Fibroblast of skin of abdomen (primary cell): ENCODE measurements at regions not wholly inside any gene's neighbourhood (a gene's known extent, or its start where the extent isn't known, plus 50 kb on each side); places are given as distances from the start of the nearest gene placed in this dataset.
"Not testable (repeated sequence)": the region's sequence is repeated elsewhere in the genome, so short reads cannot be mapped to it uniquely, and the experiment has no call there.

Experiments
- DNase-seq: peaks from one replicate; pipeline ENCODE4 v3.0.0-alpha.2; 2013

DNA sequence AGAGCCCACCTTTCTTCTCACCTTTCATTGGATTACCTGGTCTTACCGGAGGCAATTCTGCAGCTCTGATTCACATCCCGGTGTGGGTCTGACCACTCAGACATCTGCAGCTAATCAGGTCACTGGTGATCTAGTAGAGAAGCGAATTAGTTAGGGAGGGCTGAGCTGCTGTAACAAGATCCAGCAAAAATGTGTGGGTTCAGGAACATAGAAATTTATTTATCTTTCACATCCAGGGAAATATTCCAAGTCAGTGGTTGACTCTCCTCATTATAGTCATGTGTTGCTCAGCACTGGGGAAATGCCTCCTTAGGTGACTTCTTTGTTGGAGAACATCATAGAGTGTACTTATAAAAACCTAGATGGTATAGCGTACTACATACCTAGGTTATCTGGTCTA lies 218.7 kb upstream of the PELI2 start:
- peak; percentile 58 for DNase-seq

DNA sequence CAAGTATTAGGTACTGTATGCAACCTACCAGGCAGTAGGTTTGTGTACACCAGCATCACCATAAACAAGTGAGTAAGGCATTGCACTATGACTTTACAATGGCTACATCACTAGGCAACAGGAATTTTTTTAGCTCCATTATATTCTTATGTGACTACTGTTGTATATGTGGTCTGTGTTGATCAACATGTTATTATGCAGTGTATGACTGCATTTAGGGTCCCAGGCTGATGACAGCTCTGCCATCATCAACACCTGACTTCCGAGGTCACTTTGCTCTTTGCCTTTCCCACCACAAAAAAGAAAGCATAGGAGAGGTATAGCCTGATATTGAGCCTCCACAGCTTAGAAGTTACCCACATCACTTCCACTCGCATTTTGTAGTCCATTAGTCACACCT lies 217.5 kb upstream of the PELI2 start:
- DNase-seq = no peak

DNA sequence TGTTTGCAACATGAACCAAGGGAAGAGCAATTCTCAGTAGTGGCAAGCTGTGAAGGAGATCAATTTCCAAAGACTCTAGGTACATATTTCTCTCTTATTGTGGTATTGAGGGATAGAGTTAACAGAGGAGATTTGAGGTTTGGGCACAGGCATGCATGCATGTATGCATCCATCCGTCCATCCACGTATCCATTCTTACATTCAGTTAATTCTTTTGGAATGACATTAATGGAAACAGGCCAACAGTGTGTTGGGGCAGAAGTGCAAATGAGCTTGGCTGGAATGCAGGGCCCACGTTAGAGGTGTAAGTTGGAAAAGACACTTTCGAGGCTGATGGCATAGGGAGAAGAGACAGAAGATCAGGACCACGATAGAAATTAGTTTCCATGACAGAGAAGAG lies 216.9 kb upstream of the PELI2 start:
- peak; percentile 50 for DNase-seq

DNA sequence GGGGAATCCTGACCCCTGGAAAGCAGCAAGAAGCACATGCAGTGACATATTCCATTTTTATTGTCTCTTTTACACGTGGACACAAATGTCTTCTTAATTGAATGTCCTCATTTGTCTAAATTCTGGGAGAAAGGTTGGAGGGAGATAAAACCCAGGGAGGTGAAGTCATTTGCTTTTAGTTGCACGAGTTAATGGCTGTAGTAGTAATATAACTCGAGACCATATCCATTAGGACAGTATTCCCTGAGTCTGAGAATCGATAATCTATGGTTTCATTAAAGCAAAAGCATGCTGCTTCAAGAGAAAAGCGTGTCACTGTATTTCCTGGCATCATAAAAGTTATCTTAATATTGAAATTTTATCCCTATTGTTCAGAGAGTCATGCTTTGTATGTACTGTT lies 216.0 kb upstream of the PELI2 start:
- no peak for DNase-seq

DNA sequence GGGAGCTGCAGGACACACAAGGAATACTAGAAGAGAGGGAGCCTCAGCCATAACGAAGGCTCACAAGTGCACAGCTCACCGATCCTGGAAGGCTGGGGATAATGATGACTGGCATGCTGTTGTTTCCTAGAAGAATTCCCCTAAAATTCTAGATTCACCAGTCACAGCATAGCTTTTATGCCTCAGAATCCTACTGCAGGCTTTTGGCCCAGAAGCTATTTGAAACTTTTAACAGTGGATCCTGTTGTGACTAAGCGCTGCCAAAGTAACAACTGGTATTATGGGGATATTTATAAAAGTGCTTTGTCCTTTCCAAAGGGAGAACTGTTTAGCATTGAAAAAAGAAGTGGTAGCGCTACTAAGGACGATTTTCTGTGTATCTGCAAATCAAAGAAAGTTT lies 214.1 kb upstream of the PELI2 start:
- DNase-seq = no peak

DNA sequence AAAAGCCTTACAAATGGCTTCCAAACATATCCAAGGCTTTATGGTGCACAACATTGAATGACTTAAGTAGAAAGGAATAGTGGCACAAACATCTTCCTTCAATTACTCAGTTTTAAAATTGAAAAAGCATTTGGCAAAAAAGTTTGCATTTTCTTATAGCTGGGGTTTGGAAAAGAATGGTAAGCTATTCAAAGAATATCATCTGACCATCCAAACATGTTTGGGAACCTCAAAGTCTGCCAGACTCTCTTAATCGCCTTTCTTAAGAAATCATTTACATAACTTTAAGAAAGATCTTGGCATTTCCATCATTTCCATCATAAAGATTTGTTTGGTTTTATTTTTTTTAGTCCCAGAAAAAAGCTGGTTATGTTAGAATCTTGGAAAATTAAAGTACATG lies 210.1 kb upstream of the PELI2 start:
- DNase-seq = no peak

DNA sequence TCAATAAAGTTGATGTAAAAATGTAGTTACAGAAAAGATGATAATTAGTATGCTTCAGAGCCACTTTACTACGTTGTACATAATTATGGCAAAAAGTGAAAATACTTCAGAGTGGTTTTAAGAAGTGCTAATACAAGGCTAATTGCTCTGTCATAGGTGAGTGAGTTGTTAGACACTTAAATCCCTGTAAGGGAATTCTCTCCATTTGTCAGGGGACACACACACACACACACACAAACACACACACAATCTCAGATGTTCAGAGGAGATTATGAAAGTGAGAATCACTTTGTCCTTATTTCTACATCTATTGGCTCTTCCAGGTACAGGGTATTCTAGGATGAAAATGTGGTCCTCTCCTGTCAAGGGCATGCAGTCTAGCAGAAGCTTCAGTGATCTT lies 208.3 kb upstream of the PELI2 start:
- DNase-seq = no peak

DNA sequence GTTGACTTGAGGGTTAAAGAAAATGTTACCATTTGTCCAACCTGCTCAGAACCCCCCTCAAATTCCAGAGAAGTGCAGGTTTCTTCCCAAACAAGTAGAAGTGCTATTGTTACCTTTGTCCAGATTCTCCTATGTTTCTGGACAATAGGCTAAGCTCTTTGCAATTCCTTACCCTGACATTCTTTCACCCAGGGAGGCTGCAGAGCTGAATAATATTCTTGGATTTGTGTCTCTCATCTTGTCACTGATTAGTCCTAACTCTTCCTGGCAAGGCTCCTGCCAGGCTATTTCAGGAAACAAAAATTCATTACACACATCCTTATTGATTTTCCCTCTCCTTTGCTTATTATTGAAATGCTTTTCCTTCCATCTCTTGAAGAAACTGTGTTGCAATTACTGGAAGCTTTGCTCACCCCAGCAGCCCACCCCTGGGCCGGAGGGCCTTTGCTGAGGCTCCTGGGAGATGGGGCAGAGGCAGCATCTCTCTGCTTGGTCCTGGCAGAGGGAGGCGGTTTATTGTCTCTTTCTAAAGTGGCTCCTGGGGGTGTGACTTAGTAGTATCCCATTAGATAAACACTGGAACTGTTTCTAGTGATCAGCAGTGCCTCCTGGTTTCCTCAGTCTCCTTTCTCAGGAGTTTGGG lies 207.5 kb upstream of the PELI2 start:
- no peak for DNase-seq

DNA sequence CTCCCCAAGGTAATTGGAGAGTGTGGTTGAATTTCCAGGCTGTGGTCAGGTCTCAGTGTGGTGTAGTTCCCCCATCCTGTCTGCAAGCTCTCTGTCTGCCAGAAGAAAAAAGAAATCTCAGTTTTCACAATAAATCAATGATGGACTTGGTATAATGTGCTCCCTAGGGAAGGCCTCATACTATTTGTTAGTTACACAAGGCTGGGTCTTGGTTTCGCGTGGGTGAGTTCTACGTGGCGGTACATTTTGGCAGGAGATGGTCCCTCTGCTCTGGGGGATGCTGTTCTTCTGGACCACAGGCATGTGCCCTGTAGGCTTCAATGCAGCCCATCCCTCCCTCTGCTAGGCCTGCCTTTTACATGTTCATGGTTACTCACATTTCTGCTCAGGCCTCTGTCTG lies 206.4 kb upstream of the PELI2 start:
- DNase-seq = peak; percentile 81

DNA sequence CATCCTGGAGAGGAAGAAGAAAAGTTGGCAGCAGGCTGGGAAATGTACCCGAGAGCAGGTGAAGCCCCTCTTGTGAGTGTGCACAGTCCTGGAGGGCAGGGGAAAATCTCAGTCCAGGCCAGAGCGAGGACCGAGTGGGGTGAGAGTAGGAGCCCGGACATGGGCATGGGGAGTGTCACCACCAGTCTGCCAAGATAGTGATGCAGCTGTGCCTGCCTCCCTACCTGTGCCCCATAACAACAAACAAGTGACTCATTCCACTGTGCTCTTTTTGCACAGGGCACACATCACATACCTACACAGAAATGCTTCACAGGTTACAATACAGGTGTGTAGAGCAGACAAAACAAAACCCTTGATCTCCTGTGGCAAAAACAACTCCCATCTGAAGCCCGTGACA lies 205.9 kb upstream of the PELI2 start:
- no peak for DNase-seq

DNA sequence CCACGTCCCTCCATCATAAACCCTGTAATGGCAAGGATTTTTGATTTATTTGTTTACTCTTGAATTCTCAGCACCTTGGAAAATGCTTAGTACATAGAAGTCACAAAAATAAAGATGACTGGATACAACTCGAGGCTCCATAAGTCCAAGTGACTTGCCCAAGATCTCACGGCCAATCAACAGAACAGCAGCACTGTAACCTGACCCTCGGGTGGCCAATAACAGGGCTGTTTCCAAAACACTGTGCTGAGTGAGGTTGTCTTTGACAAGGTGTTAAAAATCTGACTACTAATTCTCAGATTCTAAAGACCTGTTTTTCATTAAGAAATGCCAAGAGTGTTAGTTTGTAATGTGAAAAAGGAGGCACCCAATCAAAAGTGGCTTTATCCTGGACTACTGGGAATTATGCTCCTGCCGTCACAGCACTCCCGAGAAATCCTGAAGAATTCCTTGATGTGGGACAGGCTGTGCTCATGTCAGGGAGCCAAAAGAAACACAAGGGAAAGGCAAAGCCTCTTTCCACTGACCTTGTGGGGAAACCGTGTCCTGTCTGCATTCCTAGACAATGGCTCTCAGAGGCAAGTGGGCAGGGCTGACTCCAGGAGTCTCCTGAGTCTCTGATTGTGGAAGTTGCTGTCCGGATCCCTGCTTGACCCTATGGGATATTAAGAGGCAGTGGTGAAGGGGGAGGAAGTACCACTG lies 204.7 kb upstream of the PELI2 start:
- DNase-seq = peak; percentile 88

DNA sequence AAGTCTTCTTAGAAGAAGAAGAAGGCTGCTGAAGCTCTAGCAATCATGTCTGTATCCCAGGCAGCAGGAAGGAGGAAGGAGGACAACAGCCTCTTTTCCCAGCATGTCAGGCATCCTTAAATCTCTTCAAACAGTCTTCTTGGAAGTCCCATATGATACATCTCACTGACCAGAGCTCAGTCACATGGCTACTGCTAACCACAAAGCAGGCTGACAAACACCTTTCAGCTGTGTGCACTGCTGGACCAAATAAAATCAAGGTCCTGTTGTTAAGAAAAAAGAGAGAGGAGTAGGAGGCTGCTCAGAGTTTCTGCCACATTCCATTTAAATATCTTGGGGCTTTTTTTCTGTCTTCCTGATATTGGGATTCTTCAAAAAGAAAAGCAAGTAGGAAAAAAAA lies 203.4 kb upstream of the PELI2 start:
- peak; percentile 39 for DNase-seq

DNA sequence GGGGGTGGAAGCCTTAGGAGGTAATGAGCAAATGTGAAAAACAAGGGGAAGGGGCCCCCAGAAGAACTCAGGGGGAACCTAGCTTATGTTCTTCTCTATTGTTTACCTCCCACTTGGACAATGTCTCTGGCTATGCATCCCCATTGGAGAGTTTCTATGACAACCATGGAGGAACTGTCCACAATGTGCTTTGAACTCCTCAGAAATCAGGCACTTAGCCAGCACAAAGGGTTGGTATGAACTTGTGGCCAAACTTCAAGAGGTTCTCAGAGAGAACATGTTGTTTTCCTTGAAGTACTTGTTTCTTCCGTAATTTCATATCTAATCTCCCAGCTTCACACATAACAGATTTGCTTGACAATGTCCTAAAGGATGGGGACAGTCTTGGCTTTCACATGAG lies 202.8 kb upstream of the PELI2 start:
- peak; percentile 31 for DNase-seq

DNA sequence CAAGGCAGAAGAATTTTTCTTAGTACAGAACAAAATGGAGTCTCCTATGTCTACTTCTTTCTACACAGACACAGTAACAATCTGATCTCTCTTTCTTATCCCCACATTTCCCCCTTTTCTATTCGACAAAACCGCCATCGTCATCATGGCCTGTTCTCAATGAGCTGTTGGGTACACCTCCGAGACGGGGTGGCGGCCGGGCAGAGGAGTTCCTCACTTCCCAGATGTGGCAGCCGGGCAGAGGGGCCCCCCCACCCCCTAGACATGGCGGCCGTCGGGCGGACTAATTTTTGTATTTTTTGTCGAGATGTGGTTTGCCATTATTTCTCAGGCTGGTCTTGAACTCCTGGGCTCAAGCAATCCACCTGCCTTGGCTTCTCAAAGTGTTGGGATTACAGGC lies 198.4 kb upstream of the PELI2 start:
- DNase-seq = not testable (repeated sequence)

DNA sequence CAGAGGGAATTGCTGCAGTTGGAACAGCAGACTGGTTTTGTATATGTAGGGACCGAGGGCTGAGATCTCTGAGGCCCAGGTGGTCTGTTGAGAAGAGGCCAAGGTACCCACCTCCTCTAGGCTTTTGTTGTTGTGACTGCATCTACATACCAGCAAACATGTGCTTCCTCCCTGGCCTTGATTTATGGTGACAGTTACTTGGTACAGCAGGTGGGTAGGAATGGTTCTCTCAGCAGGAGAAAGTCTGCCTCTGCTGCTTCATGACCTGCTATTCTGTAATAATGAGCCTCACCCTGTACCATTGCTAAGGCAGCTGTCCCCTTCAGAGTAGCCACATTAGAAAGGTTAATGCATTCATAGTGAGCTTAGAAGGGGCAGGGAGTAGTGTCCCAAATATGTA lies 196.7 kb upstream of the PELI2 start:
- no peak for DNase-seq

DNA sequence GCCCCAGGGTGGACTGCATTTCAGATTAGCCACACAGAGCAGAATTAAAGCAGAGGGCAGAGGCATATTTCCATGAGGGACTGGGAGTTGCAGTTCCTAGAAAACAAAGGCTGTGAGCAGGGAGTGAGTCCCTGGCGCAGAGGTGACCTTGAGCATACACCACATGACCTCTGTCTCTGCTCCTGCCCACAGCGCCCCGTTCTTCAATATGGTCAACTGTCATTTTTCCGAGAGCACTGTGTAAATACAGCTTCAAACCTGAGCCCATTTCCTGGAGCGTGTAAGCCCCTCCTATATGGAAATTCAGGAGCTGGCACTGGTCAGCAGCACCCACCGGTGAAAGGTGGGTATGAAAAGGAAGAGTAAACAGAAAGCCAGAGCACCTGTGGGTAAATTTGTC lies 192.2 kb upstream of the PELI2 start:
- no peak for DNase-seq

DNA sequence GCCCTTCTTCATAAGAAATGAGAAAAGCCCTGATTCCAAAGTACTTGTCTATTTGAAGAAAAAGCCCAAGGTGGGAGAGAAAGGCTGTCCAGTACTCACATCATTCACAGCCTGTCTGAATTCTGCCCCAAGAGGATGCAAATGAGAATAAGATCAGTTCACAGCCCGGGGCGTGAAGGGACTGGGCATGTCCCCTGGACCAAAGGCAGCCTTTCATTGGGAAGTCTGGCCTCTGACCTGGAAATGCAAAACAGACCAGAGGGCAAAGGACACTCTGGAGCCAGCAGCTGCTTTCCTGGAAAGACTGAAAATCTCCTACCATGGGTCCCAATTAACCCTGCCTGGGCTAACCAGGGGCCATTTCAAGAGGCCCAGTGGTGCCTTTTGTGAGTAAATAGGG lies 191.2 kb upstream of the PELI2 start:
- DNase-seq = no peak

DNA sequence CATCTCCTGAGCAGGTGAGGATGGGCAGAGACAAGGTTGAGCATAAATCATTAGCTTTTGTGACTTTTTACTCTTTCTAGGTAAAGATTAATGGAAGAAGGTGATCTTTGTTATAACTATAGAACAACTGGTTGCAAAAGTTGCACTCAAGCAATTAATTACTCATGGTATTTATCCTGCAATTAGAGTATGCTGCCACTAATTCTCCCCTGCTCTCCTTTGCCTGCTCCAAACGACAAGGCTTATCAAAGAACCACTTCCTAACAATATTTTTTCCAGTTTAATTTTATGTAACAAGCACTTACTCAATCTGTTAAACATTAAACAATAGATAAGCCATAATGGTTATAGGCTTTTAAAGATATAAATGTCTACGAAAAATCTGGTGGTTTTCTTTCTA lies 189.9 kb upstream of the PELI2 start:
- DNase-seq = no peak

DNA sequence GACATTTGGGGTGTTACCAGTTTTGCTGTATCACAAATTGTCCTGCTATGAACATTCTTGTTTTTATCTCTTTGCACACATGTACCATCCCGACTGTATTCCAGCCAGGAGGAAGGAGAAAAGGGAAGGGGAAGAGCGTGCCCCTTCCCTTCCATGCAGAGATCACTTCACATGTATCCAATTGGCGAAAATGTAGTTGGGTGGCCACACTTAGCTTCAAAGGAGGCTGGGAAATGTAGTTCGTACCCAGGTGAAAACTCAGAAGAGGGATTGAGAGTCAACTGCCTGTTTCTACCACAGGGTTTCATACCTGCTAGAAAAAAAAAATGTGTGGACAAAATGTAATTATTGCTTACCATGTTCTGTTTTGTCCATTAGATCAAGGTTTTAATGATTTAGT lies 189.1 kb upstream of the PELI2 start:
- no peak for DNase-seq

DNA sequence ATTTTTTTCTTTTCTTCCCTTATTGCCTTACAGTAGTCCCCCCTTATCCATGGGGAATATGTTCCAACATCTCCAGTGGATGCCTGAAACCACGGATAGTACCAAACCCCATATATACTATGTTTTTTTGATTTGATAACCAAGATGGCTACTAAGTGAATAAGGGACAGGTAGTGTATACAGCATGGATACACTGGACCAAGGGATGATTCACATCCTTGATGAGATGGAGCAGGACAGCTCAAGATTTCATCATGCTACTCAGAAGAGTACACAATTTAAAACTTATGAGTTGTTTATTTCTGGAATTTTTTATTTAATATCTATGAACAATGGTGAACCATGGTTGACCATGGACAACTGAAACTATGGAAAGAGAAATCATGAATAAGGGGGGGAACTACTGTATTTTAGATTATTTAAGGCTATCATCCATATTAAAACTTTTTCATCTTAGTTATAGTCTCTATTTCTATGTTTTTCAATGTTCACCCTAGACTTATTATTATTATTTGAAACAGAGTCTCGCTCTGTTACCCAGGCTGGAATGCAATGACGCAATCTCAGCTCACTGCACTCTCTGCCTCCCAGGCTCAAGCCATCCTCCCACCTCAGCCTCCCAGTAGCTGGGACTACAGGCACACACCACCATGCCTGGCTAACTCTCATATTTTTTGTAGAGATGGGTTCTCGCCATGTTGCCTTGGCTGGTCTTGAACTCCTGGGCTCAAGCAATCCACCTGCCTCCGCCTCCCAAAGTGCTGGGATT lies 188.0 kb upstream of the PELI2 start:
- DNase-seq = no peak

DNA sequence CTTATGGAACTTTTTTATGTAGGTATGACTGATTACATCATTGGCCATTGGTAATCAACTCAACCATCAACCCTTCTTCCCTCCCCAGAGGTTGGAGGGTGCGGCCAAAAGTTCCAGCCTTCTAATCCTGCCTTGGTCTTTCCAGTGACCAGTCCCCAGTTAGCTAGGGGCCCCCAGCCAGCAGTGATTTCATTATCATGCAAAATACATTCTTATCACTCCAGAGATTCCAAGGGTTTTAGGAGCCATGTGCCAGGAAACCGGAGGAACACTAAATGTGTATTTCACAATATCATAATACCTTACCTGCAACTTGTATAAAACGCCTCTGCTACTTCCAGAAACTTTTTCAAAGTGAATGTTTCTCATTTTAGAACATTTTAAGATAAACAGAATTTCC lies 181.5 kb upstream of the PELI2 start:
- DNase-seq = no peak

DNA sequence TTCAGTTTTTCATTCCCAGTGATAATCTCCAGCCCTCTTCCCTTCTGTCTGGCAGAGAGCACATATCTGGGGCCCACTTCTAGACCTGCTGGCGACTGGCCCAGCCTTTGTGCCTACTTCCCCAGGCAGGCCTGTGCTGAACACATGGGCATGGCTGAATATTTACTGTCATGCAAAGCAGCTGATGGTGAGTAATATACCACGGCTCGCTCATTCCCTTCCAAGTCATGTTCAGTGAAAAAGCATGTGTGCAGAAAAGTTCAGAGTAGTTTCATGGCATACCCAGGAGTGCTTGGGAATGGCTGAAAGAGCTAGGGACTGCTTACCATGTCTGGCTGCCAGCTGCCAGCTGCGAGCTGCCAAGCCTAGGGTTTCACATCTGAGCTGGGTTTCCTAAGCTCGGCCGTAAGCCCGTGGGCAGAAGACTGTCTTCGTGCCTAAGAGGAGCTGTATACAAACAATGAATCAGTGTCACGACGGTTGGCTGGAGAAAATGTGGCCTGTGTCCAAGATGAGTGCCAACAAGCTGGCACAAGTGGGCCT lies 179.9 kb upstream of the PELI2 start:
- peak; percentile 66 for DNase-seq

DNA sequence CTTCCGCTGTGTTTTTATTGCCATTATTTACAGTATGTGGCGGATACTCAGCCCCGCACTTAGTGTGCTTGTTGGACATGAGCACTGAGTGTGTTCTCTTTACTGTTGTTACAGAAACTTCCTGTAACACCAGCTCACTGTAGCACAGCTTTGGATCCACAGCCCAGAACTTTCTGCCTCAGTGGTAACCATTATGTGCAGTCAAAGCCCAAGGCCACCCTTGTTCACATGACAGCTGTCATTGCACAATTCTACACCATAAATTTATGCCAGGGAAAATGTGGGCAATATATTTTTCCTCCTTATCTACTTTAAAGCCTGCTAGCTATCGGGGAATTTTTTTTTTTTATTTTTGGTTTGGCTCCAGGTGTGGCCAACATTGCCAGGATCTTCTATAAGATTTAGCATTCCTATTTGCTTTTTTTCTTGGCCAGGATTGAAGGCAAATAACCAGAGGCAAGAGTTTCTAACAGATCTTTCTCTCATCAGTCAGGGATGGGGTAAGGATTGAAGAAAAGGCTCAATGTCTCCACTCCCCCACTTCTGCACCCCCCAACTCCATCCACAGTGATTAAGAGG lies 176.0 kb upstream of the PELI2 start:
- no peak for DNase-seq
